ELR (cell line): ENCODE measurements at regions not wholly inside any gene's neighbourhood (a gene's known extent, or its start where the extent isn't known, plus 50 kb on each side); places are given as distances from the start of the nearest gene placed in this dataset.

Experiments used
- DNase-seq: peaks from one replicate; pipeline ENCODE4 v3.0.0-alpha.2; 2015; ENCODE audit warnings: low read depth

DNA sequence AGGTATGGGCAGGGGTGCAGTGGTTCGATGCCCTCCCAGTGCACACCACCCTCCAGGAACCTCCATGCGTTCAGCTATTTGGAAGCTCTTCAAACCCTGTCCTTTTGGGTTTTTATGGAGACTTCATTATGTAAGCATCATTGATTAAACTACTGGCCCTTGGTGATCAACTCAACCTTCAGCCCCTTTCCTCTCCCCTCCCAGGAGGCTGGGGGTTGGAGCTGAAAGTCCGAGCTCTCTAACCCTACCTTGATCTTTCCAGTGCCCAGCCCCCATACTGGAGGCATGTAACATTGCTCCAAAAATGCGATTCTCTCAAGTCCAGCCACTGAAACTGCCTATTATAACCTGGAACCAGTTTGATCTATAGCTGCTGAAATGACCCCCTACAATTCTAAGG, 188.1 kb downstream of the IPO8 start:
- no peak for DNase-seq

DNA sequence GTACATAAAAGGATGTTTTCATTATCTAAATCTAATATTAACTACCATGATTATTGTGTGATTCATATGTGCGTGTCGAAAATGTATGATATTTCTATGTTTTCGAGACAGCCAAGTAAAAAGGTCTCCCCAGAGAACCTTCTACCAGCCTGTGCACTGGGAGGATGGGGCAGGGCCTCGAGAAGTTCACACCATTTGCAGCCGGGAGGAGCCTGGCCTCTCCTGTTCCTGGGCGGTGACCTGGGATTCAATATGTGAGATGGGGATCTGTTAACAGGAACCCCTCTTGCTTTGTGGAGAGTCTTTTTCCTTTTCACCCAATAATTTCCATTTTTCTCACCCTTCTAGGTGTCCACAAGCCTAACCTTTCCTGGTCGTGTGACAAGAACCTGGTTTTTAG, 189.3 kb downstream of the IPO8 start:
- DNase-seq = no peak

DNA sequence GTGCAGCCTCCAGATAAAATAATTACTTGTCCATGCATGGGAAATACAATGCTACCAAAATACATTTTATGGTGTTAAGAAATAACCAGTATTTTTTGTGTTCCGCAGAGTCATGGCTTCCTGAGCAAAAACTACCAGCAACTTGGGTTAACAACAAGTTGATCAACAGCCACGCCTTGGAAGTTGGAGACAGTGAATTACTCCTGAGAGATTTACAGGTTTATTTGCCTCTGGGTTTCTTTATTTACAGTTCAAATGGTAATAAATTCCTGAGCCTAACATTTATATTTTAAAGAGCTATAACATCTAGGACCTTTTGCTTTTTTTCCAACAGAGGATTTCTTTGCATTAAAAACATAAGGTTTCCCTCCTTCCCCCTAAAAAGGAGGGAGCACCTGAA, 194.0 kb downstream of the IPO8 start:
- no peak for DNase-seq

DNA sequence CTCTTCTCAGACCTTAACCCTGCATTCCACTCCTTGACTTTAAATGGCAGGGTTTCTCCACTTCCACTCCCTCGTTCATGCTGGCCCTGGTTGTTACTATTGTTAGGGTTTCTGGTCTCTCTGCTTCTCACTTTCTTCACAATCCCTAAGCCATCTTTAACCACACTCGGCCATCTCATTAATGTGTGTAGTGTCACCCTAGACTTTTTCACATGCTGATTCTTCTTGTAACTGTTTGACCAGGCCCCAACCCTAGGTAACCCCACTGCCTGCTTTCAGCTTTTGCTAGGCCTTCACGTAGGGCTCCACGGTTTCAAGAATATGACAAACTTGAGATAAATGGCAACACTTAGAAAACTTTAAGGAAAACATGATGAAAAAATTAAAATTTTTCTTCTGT, 195.1 kb downstream of the IPO8 start:
- no peak for DNase-seq

DNA sequence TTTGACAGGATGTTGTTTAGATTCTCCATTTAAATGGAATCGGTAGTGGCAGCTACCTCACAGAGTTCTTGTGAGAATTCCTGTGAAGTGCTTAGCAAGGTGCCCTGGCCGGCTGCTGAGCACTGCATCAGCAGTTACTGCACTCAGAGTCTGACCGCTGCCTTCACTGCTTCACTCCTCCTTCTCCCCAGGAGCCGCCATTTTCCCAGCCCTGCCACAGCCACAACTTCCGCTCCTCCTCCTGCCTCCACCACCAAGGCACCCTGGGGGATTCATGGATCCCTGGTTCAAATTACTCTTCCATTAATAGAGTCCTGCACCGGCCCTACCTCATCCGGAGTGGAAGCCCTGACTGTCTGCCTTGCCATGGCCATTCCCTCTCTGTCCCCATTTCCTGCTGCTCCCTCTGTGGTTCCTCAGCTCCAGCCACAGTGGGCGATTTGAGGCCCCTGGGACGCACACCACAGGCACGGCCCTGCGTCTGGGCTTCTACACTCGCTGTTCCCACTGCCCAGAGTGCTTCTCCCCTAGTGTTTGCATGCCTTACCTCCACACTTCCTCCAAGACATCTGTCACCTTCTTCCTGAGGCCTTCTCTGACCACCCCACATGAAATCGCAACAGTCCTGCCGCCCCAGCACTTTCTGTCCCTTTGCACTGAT, 210.3 kb downstream of the IPO8 start:
- no peak for DNase-seq

DNA sequence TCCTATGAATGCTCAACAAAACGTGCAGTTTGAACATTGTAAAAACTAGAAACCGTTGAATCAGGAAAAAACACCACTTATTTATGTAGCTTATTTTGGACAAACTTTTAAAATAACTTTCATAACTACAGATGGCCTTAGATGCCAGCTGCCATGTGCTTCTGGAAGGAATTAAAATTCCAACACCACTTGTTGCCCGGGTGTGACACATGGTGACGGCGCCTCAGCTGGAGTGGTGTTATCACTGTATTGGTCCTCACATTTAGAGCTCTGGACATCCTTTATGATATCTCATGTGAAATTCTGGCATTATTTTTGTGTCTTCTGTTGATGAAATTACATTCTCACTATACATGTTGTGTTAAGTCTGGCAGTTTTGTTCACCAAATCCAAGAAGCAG, 211.0 kb downstream of the IPO8 start:
- no peak for DNase-seq

DNA sequence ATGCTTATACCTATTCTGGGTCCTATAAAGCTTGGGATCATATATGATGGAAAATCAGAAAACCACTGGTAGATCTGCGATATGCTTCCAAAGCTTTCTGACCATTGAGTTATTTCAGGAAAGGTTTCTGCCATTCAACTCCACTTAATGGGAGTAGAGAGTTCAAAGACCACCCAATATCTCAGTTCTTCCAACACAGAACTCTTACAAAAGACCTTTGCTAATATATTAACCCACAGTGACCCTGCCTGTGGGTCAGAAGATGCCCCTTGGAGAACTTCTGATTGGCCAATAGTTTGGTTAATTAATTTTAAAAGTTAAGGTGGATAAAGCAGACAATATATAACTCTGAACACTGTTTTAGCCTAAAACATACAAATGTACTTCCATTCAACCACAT, 213.0 kb downstream of the IPO8 start:
- no peak for DNase-seq

DNA sequence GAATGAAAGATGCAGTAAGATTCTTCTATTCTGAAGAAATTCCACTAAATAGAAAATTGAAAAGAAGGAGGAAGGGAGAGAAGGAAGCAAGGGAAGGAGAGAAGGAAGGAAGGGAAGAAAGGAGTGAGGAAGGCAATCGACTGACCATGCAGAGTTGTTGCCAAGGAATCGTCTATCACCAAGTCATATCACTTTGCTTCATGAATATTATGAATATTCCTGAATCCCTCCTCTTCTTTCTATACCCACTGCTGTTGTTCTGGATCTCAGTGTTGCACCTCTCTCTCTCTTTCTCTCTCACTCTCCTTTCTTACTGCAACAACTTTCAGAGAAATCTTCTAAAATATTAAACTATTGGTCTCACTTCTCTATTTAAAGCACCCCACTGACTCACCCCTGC, 222.4 kb downstream of the IPO8 start:
- DNase-seq = no peak

DNA sequence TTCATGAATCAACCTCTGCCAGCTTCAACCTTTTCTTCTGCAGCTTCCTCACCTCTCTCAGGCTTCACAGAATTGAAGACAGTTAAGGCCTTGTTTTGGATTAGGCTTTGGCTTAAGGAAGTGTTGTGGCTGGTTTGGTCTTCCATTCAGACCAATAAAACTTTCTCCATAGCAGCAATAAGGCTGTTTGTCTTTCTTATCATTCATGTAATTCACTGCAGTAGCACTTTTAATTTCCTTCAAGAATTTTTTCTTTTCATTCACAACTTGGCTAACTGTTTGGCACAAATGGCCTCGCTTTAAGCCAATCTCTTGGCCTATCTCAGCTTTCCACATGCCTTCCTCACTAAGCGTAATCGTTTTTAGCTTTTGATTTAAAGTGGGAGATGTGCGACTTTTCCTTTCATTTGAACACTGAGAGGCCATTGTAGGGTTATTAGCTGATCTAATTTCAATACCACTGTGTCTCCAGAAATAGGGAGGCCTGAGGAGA, 229.5 kb downstream of the IPO8 start:
- DNase-seq = no peak

DNA sequence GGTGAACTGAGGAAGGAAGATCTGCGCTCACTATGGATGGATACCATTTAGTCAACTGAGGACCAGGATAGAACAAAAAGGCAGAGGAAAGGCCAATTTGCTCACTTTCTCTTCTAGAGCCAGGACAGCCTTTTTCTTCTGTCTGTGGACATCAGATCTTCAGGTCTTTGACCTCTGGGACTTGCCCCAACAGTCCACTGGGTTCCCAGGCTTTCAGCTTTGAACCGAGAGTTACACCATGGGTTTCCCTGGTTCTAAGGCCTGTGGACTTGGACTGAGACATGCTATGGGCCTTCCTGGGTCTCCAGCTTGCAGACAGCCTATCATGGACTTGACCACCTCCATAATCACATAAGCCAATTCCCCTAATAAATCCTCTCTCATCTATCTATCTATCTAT, 232.0 kb downstream of the IPO8 start:
- no peak for DNase-seq

DNA sequence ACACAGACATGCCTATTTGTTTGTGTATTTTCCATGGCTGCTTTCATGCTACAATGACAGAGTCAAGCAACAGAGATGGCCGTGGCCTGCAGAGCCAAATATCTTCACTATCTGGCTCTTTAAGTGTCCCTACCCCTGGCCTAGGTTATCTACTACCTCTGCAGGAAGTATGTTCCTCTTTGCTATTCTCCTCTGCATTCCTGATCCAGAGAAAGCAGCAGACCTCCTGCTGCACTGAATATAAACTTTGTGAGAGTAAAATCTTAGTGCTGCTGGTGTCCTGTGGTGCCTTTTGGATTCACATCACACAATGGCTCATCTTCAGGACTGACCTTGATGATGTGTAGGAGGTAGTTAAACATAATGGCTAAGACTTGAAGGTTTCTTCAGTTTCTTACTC, 233.4 kb downstream of the IPO8 start:
- no peak for DNase-seq

DNA sequence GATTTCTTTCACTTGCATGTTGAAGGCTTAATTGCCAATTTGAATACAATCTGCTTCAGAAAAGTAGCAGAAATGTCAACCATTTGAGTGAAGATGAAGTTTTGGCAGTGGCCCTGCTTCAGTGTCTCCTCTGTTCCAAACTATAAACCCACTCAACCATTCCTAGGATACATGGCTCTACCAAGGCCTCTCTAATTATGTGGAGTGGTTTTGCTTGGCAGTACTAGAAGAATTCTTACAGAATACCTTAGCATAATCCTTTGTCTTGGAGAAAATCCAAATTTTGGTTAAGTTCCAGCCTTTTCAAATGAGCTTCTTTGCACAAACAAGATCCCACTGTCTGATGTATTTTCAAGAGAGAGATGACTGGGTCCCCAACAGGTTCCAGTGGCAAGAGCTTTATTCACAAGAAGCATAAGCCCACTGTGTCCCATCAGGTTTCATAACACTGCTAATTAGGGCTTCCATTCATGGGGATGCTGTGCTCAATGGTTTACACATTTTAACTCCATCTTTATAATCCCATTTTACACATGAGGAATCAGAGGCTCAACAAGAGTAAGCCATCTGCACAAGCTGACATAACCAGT, 234.5 kb downstream of the IPO8 start:
- no peak for DNase-seq

DNA sequence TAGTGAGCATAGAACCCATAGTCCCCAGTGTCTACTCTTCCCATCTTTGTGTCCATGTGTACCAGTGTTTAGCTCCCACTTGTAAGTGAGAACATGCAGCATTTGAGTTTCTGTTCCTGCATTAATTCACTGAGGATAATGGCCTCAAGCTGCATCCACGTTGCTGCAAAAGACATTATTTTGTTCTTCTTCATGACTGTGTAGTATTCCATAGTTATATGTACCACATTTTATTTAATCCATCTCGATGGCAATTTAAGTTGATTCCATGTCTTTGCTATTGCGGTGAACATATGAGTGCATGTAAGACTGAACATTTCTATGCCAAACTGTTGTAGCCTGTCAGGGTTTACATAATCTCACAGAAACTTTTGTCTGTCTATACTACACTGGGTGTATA, 237.2 kb downstream of the IPO8 start:
- no peak for DNase-seq

DNA sequence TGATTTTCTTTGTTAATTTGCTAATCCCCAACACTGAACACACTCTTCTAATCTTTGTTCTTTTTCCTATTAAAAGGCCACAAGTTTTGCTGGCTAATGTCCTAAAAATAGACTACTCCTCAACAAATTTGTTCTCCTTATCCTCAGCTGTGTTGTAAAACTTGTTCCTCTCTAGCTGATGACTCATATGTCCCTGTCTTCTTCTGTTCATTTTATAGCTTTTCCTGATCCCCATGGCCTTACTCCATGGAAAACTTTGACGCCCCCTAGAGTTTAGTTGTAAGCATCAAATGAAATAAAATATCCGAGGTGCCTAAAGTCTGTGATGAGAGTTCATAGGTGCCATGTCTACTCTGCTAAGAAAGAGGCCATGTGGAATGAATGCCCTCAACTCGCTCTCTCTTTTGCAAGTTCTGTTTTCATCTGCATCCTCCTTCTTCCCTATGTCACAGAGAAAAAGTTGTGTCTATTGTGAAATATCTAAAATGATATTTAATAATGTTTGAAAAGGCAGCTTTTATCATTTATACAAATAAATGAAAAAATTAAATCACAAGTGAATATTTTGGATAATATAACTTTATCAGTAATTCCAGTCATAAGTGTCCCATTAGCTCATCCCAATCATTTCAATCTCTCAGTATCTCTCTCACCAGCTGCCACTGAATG, 237.9 kb downstream of the IPO8 start:
- peak; percentile 63 for DNase-seq

DNA sequence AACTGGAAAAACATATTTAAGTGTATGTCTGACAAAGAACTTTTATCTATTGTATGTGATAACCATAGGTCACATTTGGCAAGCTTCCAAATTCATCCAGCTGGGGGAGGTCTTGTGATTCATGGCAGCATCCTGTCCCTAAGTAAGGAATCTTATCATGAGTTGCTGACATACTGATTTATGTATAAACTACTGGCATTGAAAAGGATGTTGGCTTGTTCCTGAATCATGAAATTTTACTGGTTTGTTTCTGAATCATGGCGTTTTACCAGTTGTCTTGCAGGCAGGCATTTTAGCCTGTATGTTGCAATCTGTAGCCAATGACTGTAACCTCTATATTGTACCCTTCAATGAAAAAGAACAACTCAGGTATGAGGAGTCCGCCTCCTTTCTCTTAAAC, 244.8 kb downstream of the IPO8 start:
- peak; percentile 32 for DNase-seq

DNA sequence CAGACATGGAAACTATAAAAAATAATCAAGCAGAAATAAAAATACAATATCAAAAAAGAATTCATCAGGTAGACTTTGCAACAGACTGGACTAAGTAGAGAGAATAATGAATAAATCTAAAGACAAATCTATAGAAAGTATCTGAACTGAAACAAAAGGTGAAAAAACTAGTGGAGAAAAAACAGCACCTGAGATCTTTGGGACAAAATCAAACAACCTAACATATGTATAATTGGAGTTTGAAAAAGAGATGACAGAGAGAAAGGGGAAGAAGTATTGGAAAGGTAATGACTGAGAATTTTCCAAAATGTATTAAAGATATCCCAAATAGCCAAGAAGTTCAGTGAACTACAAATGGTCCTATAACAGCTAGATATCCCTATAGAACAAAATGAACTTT, 245.4 kb downstream of the IPO8 start:
- DNase-seq = no peak

DNA sequence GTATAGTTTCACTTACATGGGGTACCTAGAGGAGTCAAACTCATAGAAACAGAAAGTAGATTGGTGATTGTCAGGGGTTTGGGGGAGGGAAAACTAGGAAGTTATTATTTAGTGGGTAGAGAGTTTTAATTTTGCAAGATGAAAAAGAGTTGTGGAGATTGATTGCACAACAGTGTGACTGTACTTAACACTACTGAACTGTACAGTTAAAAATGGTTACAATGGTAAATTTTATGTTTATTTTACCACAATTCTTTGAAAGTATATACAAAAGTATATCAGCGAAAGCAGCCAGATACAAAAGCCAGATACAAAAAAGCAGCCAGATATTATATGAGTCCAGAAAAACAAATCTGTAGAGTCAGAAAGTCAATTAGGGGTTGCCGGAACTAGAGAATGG, 247.6 kb downstream of the IPO8 start:
- no peak for DNase-seq

DNA sequence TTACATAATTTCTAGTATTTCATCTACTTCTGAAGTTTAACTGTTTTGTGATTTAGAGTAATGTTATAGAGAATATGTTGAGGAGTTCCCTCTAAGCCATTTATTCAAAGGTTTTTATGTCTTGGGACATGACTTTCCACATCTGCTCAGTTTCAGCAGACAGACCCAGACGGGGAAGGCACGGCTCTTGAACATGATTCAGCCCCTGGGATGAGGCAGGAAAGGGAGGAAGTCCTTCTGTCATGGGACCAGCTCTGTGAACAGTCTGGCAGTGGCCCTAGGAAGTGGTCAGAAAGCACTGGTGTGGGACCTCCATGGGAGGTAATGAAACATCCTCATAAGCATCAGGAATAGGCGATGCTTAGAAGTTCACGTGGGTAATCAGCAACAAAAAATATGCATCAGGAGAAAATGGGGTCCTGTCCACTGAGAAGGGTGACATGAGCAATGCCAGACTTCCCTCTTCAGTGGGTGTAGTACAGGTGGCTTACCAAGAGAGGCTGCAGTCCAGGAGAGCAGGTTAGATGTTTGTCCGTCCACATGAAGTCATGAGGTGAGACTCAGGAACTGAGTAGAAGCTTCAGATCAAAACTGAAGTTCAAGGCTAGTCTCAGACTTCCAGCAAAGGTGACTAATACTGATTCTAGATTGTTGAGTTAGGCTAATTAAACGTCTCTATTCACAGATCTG, 248.5 kb downstream of the IPO8 start:
- DNase-seq = peak; percentile 4

DNA sequence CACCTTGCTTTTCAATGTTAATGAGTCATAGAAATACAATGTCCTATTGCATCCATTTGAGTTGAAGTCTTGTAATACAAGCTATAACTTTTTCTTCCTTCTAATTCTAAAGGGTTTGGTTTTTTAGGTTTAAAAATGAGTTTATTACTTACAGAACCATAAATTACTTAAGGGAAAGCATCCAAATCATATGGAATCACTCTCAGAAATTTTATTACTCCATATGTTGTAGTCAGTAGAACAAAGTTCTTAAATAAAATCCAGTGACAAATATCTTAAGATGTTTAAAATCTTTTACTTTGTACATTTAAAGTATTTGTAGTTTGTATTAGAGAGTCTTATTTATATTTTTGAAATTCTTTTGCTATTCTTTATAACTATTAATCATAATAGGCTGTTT, 253.2 kb downstream of the IPO8 start:
- DNase-seq = no peak

DNA sequence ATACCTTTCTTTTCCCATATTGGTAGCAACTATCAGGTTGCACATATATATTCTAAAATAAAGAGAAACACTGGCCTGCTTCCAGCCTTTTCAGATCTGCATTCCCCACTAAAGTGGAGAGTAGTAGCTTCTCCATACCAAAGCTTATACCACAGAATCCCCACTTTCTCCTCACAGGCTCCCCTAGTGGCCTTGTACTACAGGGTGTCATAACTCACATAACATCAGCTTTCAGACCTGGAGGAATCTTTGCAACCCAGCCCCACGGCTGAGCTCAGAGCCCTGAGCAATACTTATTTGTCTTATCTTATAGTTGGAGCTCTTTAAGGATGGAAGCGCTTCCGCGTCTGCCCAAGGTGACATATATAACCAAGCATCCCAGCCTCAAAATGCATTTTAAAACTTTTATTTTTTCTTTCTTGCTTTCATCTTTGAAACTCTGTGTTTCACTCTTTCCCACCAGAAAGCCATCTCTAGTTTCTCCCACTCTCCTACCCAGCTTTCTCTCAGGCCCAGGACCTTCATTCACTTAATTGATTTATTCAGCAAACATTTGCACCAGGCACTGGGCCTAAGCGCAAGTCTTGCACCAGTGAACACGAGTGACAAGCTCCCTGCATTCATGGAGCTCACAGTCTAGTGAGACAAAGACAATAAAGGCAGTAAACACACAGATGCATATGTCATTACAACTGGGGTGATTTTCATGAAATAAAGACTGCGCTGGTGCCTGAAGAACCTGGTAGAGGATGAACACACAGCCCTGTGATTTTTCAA, 254.7 kb downstream of the IPO8 start:
- peak; percentile 40 for DNase-seq

DNA sequence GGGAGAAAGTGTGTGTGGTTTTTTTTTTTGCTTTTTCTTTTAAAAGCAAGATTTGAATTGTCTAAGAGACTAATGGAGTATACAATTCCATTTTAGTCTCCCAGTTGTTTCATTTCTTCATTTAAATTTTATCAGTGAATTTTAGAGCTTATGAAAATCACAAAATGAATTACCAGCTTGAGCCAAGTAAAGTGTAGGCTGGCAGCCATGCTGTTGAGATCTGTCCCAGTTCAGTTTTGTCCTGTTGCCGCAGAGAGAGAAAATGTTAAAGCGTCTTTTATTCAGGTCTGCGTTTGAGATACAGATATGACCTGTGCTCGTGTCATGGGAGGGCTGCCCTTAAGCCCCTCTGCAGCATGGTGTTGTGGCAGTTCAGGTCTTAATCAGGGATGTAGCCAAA, 256.5 kb downstream of the IPO8 start:
- no peak for DNase-seq

DNA sequence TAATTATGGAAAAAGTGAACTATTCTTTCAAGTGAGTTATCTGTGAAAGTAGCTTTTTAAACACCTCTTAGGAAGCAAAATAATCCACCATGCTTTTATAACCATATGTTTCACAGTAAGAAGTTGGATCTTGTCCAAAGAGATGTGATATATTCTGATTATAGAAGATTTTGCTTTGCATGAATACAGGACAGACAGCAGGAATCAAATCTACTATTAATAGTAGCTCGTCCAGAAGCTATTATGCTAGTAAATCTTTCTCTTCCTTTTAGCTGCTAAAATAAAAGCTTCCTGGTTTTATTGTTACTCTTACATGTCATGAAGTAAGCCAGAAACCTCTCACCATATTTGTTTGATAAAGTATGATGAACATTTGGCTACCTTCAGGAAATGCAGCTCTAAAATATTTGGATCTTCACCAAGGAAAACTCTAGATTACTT, 257.0 kb downstream of the IPO8 start:
- no peak for DNase-seq
